ENCODE measurements at regions not wholly inside any gene's neighbourhood (a gene's known extent, or its start where the extent isn't known, plus 50 kb on each side); places are given as distances from the start of the nearest gene placed in this dataset.

GRCh38 chr14:104277416-104278213 is 139.2 kb downstream of the KIF26A start:
- intact Hi-C loops (cut with DNase I; ENCODE audit: low total_unique reads): no loop called here
- no peak for TF ChIP-seq POLR2AphosphoS5 (IDR thresholded peaks at IDR 0.05)
- no peak for TF ChIP-seq CTCF (IDR thresholded peaks at IDR 0.05)
- TF ChIP-seq EP300 (IDR thresholded peaks at IDR 0.05): no peak
- no peak for TF ChIP-seq POLR2A (IDR thresholded peaks at IDR 0.05)
- H3K27me3 ChIP-seq: peaks cover 0 to 45% (median 0%) of the 10 kb centered on the region in 3 donors
- no peaks in the 10 kb centered on the region for H3K36me3 ChIP-seq
- 84 to 86% (median 85%) methylated on average over 30 of the region's 30 CpGs for WGBS, 5 donors
- DNase-seq: peak in 1 of 2 donors; percentile 22
- H3K27ac ChIP-seq: no peak overlapping the region
- H3K4me1 ChIP-seq: peaks cover 8 to 13% (median 11%) of the 10 kb centered on the region in 4 donors
- no peaks in the 10 kb centered on the region for H3K9me3 ChIP-seq
- no peak overlapping the region for H3K4me3 ChIP-seq

DNA sequence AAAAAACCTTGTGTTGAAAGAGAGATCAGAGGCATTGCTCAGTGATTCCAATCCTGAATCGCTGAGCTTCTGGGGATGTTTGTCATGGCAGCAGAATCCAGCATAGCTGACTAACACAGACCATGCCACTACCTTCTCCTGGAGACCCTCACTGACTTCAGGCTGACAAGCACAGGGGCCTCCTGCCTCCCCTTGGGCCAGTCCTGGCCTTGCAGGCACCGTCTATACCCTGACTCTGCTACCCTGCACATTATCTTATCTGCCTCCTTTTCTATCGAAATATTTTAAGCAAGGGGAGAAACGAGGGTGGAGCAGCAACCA is 139.8 kb downstream of the KIF26A start:
- 49 to 68% (median 54%) methylated on average over 4 of the region's 4 CpGs for WGBS, 5 donors
- DNase-seq: peak in 1 of 2 donors; percentile 7
- intact Hi-C loops (cut with DNase I; ENCODE audit: low total_unique reads): no loop called here
- Histone ChIP-seq H3K36me3 (no peaks in the 10 kb centered on the region), H3K9me3 (no peaks in the 10 kb centered on the region), H3K27me3 (peaks cover 0 to 45% (median 0%) of the 10 kb centered on the region in 3 donors), H3K27ac (no peak overlapping the region), H3K4me1 (peaks cover 8 to 13% (median 11%) of the 10 kb centered on the region in 4 donors), H3K4me3 (no peak overlapping the region)
- TF ChIP-seq EP300 (IDR thresholded peaks at IDR 0.05): no peak

DNA sequence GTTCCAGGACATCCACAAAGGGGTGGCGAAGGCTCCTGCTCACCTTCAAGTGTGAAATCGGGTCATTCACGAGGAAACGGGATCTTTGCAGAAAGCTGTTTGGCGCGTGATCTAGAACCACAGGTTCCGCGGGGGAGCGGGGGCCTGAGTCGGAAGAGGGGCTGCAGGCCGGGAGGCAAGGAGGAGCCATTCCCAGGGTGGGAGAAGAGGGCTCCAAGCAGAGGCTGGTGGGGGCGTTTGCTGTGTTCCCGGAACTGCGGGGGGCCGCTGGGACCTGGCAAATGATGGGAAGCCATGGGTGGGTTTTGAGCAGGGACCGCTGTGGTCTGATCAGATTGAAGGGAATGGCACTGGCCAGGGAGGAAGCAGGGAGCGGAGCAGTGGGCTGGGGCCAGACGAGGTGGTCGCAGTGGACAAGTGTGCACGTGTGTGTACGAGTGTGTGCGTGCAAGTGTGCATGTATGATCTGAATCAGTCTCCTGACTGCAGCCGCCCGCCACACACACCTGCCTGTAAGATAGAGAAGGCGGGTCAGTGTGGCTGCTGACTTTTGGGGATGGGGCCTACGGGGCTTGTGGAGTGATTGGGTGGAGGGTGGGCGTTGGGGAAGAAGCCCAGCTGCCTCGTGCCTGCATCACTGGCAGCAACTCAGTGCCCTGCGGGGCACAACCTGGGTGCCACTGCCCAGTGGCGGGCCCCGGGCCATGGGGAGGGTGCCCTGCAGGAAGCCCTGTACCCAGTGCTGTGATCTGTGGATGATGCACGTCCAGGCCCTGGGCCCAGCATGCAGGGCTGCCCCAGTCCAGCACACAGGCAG is 141.9 kb downstream of the KIF26A start:
- Histone ChIP-seq H3K36me3 (no peaks in the 10 kb centered on the region), H3K9me3 (no peaks in the 10 kb centered on the region), H3K4me3 (no peak overlapping the region), H3K27me3 (peaks cover 0 to 45% (median 0%) of the 10 kb centered on the region in 3 donors), H3K4me1 (peaks cover 4 to 8% (median 7%) of the 10 kb centered on the region in 4 donors), H3K27ac (no peak overlapping the region)
- WGBS, 5 donors: 91 to 93% (median 92%) methylated on average over 30 to 32 of the region's 32 CpGs
- no peak for TF ChIP-seq EP300 (IDR thresholded peaks at IDR 0.05)
- TF ChIP-seq CTCF (IDR thresholded peaks at IDR 0.05): no peak
- TF ChIP-seq POLR2A (IDR thresholded peaks at IDR 0.05): no peak
- TF ChIP-seq POLR2AphosphoS5 (IDR thresholded peaks at IDR 0.05): no peak
- intact Hi-C loops (cut with DNase I; ENCODE audit: low total_unique reads): no loop called here
- DNase-seq: peak in 1 of 2 donors; percentile 19

- 83 to 89% (median 87%) methylated on average over 23 to 24 of the region's 24 CpGs for WGBS, 5 donors
- TF ChIP-seq POLR2AphosphoS5 (IDR thresholded peaks at IDR 0.05) (no peak), CTCF (IDR thresholded peaks at IDR 0.05) (no peak)
- Histone ChIP-seq H3K9me3 (no peaks in the 10 kb centered on the region), H3K36me3 (no peaks in the 10 kb centered on the region), H3K27ac (no peak overlapping the region), H3K4me1 (no peaks in the 10 kb centered on the region), H3K4me3 (no peak overlapping the region), H3K27me3 (peaks cover 0 to 39% (median 0%) of the 10 kb centered on the region in 3 donors)
- intact Hi-C loops (cut with DNase I; ENCODE audit: low total_unique reads): no loop called here
- DNase-seq: peak in 1 of 2 donors; percentile 17
These were observed 142.7 kb downstream of the KIF26A start for GRCh38 chr14:104280902-104281767.
